Spleen (tissue), 11 donors: ENCODE measurements at regions not wholly inside any gene's neighbourhood (a gene's known extent, or its start where the extent isn't known, plus 50 kb on each side); places are given as distances from the start of the nearest gene placed in this dataset.

Experiments used
- DNase-seq: peaks from one replicate; pipeline ENCODE4 v3.0.0-alpha.2; 2020
- H3K27ac ChIP-seq, 8 donors: fragments of 200-600 bp; sonication (generic) in 7 of 8; 1 replicate in 4 of 8; 2 replicates in 4 of 8; pipeline versions ENCODE4 v1.5.0 to v1.8.0; 2016 to 2021; ENCODE audit warnings: inconsistent platforms in 4 of 8, mild to moderate bottlenecking in 4 of 8, moderate library complexity in 1 of 8
- H3K27me3 ChIP-seq, 7 donors: fragments of 200-600 bp; sonication (generic) in 6 of 7; replicated peaks in 1 of 7; 1 replicate in 4 of 7; 2 replicates in 3 of 7; pipeline versions ENCODE4 v1.5.0 to v1.8.0; 2016 to 2021; ENCODE audit warnings: inconsistent platforms in 3 of 7, mild to moderate bottlenecking in 1 of 7
- H3K36me3 ChIP-seq, 6 donors: fragments of 200-600 bp; sonication (generic) in 5 of 6; 1 replicate in 4 of 6; 2 replicates in 2 of 6; pipeline versions ENCODE4 v1.5.0 to v1.8.0; 2016 to 2021; ENCODE audit warnings: inconsistent platforms in 2 of 6
- H3K4me1 ChIP-seq, 6 donors: fragments of 200-600 bp; sonication (generic) in 5 of 6; 1 replicate in 3 of 6; 2 replicates in 3 of 6; pipeline versions ENCODE4 v1.5.0 to v1.8.0; 2016 to 2021; ENCODE audit warnings: inconsistent platforms in 3 of 6
- H3K4me3 ChIP-seq, 8 donors: fragments of 200-600 bp; sonication (generic) in 7 of 8; 1 replicate in 4 of 8; 2 replicates in 4 of 8; pipeline versions ENCODE4 v1.5.0 to v1.8.0; 2016 to 2021; ENCODE audit warnings: inconsistent platforms in 4 of 8, mild to moderate bottlenecking in 4 of 8, moderate library complexity in 2 of 8
- H3K9me3 ChIP-seq, 8 donors: fragments of 200-600 bp; sonication (generic) in 7 of 8; 1 replicate in 4 of 8; 2 replicates in 4 of 8; pipeline versions ENCODE4 v1.5.0 to v1.8.0; 2016 to 2021; ENCODE audit warnings: inconsistent platforms in 4 of 8
- CTCF ChIP-seq, 11 experiments: fragments of 200-600 bp in 7 of 11; fragments of 450-650 bp in 4 of 11; sonication (generic) in 4 of 11; IDR thresholded peaks in 8 of 11; conservative IDR thresholded peaks in 3 of 11; 1 replicate in 7 of 11; 2 replicates in 4 of 11; pipeline versions ENCODE4 v1.4.0 to v1.8.0; 2016 to 2021; ENCODE audit warnings: antibody characterized with exemption in 11 of 11, inconsistent platforms in 4 of 11, mild to moderate bottlenecking in 1 of 11
- POLR2A ChIP-seq, 3 donors: fragments of 450-650 bp; IDR thresholded peaks; one replicate each; pipeline ENCODE4 v1.5.1; 2017; ENCODE audit warnings: antibody characterized with exemption in 3 of 3, mild to moderate bottlenecking in 1 of 3
- POLR2AphosphoS5 ChIP-seq, 3 donors: sonication (generic); formaldehyde crosslinking; IDR thresholded peaks; one replicate each; pipeline ENCODE4 v1.5.1; 2017; ENCODE audit warnings: antibody characterized with exemption in 3 of 3
- WGBS, 5 donors: extraction: QIAGEN DNeasy Blood & Tissue Kit in 3 of 5; methylation state at CpG; one replicate each; pipeline versions ENCODE4 v1.1.5 to v1.1.7; 2013 to 2018; 5-methylcytosine and 5-hydroxymethylcytosine counted together
- intact Hi-C: fragments of 100-400 bp; cut with DNase I; formaldehyde crosslinking; loops from one replicate; pipeline ENCODE4 v1.15.0; 2023; ENCODE audit warnings: low total_unique reads
- donor health status: healthy with polysubstance abuse.
- donor health status: DM: no; HTN: no; CAD: no; lungs with moderate emphysema.
- donor health status: DM: no; HTN: no; CAD: no.
- donor health status: Bipolar disorder and iron deficiency.
- donor health status: healthy.
- donor health status: DM: no; HTN: no; CAD: no.
- donor health status: DM: yes; HTN: yes; CAD: no.

- 64 to 81% (median 70%) methylated on average over 11 of the region's 11 CpGs for WGBS, 5 donors
- no peak overlapping the region for H3K4me3 ChIP-seq
- intact Hi-C loops: no loop called here
- TF ChIP-seq CTCF (IDR thresholded peaks at IDR 0.05 in 8 of 11, conservative IDR thresholded peaks at IDR 0.05 in 3 of 11) (no peak), POLR2AphosphoS5 (IDR thresholded peaks at IDR 0.05) (no peak), POLR2A (IDR thresholded peaks at IDR 0.05) (no peak)
- no peak for DNase-seq
- no peaks in the 10 kb centered on the region for H3K36me3 ChIP-seq
- peaks cover 0 to 26% (median 8%) of the 10 kb centered on the region in 8 donors for H3K9me3 ChIP-seq
- no peaks in the 10 kb centered on the region for H3K27me3 ChIP-seq
- no peak overlapping the region for H3K27ac ChIP-seq
- no peaks in the 10 kb centered on the region for H3K4me1 ChIP-seq
Measured at GRCh38 chr5:3996707-3997336, 401.2 kb downstream of the IRX1 start.

- Histone ChIP-seq H3K27ac (no peak overlapping the region), H3K4me3 (no peak overlapping the region), H3K9me3 (peaks cover 0 to 25% (median 2%) of the 10 kb centered on the region in 8 donors), H3K27me3 (no peaks in the 10 kb centered on the region), H3K36me3 (no peaks in the 10 kb centered on the region), H3K4me1 (no peaks in the 10 kb centered on the region)
- no peak for DNase-seq
- no peak for TF ChIP-seq CTCF (IDR thresholded peaks at IDR 0.05 in 8 of 11, conservative IDR thresholded peaks at IDR 0.05 in 3 of 11)
- no peak for TF ChIP-seq POLR2A (IDR thresholded peaks at IDR 0.05)
- no peak for TF ChIP-seq POLR2AphosphoS5 (IDR thresholded peaks at IDR 0.05)
- intact Hi-C loops: no loop called here
- WGBS, 5 donors: 81 to 93% (median 88%) methylated on average over 4 of the region's 4 CpGs
Measured at GRCh38 chr5:3997670-3998069, 402.0 kb downstream of the IRX1 start.

GRCh38 chr5:3999929-4000328 is 404.3 kb downstream of the IRX1 start:
- Histone ChIP-seq H3K27ac (no peak overlapping the region), H3K27me3 (no peaks in the 10 kb centered on the region), H3K4me3 (no peak overlapping the region), H3K4me1 (no peaks in the 10 kb centered on the region), H3K36me3 (no peaks in the 10 kb centered on the region), H3K9me3 (peaks cover 0 to 24% (median 1%) of the 10 kb centered on the region in 8 donors)
- WGBS, 5 donors: 30 to 60% (median 39%) methylated on average over 4 of the region's 4 CpGs
- no peak for DNase-seq
- TF ChIP-seq POLR2AphosphoS5 (IDR thresholded peaks at IDR 0.05) (no peak), POLR2A (IDR thresholded peaks at IDR 0.05) (no peak), CTCF (IDR thresholded peaks at IDR 0.05 in 8 of 11, conservative IDR thresholded peaks at IDR 0.05 in 3 of 11) (no peak)
- intact Hi-C loops: no loop called here

GRCh38 chr5:4001004-4001403 is 405.4 kb downstream of the IRX1 start:
- intact Hi-C loops: no loop called here
- TF ChIP-seq POLR2AphosphoS5 (IDR thresholded peaks at IDR 0.05) (no peak), POLR2A (IDR thresholded peaks at IDR 0.05) (no peak), CTCF (IDR thresholded peaks at IDR 0.05 in 8 of 11, conservative IDR thresholded peaks at IDR 0.05 in 3 of 11) (no peak)
- Histone ChIP-seq H3K4me3 (no peak overlapping the region), H3K27ac (no peak overlapping the region), H3K9me3 (peaks cover 0 to 27% (median 1%) of the 10 kb centered on the region in 8 donors), H3K27me3 (no peaks in the 10 kb centered on the region), H3K36me3 (no peaks in the 10 kb centered on the region), H3K4me1 (no peaks in the 10 kb centered on the region)
- DNase-seq: no peak
- WGBS, 5 donors: 56 to 65% (median 60%) methylated on average over 12 of the region's 12 CpGs
